ENCODE measurements at regions not wholly inside any gene's neighbourhood (a gene's known extent, or its start where the extent isn't known, plus 50 kb on each side); places are given as distances from the start of the nearest gene placed in this dataset.

DNA sequence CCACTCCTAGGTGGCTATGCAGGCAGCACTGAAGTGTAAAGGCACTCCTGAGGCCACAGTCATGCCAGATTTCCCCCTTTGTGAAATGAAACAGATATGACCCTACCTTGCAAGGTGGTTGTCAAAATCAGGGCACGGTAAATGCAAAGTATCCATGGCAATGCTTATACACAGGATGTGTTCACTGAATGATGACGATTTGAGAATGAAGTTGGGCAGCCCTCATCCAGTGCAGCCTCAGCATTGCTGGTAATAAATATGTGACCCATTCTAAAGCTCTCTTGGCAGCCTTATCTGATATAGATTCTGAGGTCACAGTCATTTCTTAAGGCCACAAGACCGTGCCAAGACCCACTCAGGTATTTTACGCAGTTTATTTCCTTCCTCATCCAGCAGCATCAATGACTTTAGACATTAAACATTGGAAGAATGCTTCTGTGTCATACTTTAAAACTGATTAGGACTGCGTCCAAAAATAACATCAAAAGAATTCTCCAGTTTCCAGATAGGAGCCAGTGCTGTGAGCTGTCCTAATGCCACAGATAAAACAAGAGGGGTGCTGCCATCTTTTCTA, 125.5 kb upstream of the SERTAD2 start:
- TF ChIP-seq POLR2A (IDR thresholded peaks at IDR 0.05), result no peak
- TF ChIP-seq, protein P1, sequence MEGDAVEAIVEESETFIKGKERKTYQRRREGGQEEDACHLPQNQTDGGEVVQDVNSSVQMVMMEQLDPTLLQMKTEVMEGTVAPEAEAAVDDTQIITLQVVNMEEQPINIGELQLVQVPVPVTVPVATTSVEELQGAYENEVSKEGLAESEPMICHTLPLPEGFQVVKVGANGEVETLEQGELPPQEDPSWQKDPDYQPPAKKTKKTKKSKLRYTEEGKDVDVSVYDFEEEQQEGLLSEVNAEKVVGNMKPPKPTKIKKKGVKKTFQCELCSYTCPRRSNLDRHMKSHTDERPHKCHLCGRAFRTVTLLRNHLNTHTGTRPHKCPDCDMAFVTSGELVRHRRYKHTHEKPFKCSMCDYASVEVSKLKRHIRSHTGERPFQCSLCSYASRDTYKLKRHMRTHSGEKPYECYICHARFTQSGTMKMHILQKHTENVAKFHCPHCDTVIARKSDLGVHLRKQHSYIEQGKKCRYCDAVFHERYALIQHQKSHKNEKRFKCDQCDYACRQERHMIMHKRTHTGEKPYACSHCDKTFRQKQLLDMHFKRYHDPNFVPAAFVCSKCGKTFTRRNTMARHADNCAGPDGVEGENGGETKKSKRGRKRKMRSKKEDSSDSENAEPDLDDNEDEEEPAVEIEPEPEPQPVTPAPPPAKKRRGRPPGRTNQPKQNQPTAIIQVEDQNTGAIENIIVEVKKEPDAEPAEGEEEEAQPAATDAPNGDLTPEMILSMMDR (IDR thresholded peaks at IDR 0.05), result no peak
